ENCODE measurements at regions not wholly inside any gene's neighbourhood (a gene's known extent, or its start where the extent isn't known, plus 50 kb on each side); places are given as distances from the start of the nearest gene placed in this dataset.
"Not testable (repeated sequence)": the region's sequence is repeated elsewhere in the genome, so short reads cannot be mapped to it uniquely, and the experiment has no call there.

DNA sequence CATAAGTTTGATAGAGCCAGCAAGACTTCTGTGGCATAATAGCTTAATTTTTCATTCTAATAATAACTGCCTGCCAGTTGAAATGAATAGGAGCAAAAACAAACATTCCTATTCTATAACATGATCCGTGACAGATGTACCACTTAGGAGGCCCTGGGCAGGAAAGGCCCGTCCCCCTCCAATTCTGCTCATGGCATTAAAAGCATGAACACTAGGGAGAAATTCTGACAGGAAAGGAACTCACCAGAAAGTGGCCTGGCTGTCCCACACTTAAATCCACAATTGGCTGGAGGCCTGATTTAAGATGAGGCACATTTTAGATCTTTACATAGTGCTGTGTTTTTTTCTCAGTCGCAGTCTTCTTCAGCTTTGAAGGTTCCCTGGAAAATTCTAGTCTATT lies 261.9 kb upstream of the ETAA1 start:
- DNase-seq = peak; percentile 0

GRCh38 chr2:67137699-67138098 lies 259.4 kb upstream of the ETAA1 start:
- peak; percentile 1 for DNase-seq

DNA sequence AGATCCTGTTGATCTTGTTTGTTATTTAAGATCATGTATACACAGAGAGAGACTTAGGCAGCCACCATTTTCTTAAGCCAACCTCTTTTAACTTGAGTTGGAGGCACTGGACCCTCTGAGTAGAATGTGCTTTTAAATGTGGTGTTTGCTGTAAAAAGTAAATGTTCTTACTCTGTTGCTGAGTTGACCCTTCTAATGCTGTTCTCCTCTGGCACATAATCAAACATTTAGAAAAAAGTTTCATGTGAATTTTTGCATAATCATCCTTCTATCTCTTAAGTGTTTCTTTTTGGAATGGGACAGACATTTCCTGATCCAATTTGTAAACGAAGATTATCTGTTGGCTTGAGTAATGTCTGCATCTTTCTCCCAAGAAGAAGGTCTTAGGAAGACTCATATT lies 255.1 kb upstream of the ETAA1 start:
- DNase-seq = no peak

GRCh38 chr2:67142741-67143140 lies 254.4 kb upstream of the ETAA1 start:
- DNase-seq = no peak

DNA sequence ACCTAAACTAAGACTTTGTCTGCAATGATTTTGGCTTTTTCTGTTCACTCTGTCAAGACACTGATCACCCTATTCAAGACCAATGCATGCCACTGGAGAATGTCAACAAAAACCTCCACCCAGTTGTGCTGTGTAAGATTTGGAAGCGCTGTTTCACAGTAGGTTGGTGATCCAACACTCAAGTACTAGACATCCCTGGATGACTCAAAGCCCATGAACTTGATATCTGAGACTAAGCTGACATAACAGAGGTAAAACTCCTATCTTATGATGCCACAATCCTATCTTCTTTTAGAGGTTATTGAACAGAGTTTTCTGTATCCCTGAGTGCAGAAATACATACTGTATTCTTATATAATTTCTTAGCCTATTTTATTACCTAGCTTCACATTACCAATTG lies 251.3 kb upstream of the ETAA1 start:
- DNase-seq = no peak

DNA sequence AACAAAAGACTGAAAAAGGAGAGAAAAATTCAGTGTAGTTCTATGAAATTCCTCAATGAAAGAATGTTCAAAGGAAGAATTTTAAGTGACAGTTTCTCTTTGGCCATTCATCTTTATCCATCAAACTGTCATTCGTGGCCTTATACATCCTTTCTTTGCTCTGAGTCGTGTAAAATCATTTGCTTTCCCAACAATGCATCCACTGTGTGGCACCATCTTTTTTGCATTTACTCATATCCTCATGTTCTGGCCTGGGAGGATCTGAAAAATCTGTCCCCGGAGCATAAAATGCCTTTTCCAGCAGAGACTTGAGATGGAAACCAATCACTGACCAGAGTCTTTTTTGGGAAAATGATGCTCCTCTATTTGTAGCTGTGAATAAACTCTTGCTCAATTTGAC lies 240.3 kb upstream of the ETAA1 start:
- DNase-seq = no peak

DNA sequence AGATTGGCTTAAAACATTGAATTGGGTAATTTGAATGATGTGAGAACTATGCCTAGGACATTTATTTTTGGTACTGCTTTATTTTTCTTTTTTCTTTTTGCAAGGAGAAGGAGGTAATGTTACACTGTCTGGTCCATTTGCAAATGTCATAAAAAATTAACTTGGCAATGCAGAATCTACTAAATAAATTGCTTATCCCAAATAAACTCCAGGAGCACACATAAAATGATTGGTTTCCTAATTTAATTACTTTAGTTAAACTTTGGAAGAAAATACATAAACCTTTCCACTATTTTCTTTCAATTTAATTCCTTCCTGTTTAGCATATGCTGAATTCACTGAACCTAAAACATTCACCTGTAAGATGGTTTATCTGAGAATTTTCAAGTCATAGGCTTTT lies 238.4 kb upstream of the ETAA1 start:
- DNase-seq = no peak

- no peak for DNase-seq
Measured at GRCh38 chr2:67159929-67160328, 237.2 kb upstream of the ETAA1 start.

- no peak for DNase-seq
Measured at GRCh38 chr2:67164771-67165522, 232.2 kb upstream of the ETAA1 start.

- DNase-seq = no peak
Measured at GRCh38 chr2:67165523-67165990, 231.6 kb upstream of the ETAA1 start.

GRCh38 chr2:67166511-67166910 lies 230.6 kb upstream of the ETAA1 start:
- not testable (repeated sequence) for DNase-seq

DNA sequence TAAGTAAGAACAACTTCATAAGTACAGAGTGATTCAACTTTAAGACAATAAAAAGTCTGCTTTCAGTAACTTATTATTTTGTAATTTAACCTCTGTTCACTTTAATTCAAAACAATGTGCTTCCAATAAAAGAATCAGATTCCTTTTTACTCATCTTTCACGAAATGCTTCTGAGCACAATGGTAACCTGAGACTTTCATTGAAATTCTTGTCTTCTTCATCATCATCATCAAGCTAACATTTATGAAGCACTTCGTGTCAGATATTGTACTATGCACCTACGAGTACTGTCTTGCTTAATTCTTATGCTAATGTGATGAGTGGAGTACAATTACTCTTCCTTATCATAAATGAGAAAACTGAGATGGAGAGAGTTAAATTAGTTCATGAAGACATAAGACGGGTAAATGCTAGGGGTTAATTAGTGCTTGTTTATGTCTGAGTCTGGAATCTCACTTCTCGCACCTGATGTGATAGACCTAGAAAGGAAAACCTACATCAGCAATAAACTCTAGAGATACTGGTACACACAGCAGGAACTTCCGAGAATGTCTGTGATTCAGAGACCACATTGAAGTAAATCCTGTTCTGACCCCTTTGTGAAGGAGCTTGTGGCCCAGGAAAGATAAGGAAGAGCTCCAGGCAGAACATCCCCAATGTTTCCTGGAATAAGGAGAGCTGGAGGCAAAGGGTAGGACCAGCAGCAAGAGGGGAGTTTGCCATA lies 227.6 kb upstream of the ETAA1 start:
- no peak for DNase-seq

DNA sequence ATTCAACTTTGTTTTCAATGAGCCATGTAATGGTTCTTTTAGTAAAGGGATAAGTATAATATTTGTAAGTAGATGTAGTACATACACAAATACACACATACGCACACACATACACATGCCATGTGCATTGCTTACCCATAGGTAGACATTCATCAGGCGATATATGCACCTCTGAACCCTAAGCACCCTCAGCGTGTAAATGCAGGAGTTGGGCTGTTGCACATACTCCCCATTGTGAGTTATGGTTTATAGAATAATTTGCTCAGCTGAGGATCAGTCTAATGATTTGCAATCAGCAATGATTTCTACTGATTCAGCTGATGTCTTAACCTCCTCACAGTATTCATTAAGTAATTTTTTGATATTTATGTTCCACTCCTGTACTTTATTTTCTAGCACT lies 217.6 kb upstream of the ETAA1 start:
- no peak for DNase-seq

DNA sequence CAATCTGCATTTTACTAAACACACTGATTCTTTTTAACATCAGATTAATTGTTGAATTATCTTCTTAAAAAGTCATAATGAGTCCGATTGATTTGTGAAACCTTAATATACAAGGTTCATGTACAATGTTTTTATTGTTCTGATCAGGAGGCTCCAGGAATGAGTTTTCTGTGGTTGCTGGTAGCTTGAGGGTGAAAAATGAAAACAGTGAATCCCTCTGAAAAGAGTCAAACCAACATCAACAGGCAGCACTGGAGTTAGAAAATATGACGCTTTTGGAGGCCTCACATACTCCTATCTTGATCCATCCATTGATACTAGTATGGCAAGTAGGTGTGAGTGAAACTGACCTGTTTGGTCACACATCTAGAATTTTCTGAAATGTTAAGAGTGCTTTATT lies 216.3 kb upstream of the ETAA1 start:
- no peak for DNase-seq

DNA sequence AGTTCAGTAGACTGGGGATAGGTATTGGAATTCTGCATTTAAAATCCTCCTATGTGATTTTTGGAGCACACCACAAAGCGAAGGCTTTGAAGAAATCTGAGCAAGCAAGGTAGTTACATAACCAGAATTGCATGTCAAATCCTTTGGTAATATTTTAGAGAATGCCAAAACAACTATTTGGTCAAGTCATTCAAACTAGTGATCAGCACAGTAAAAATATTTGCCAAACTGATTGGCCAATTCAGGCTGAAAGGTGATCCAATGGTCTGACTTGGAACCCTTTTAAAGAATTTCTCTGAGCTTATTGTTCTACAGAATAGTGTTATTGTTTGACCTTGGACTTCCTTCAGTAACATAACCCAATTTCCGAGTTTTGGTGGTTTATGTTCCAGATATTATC lies 214.2 kb upstream of the ETAA1 start:
- no peak for DNase-seq

DNA sequence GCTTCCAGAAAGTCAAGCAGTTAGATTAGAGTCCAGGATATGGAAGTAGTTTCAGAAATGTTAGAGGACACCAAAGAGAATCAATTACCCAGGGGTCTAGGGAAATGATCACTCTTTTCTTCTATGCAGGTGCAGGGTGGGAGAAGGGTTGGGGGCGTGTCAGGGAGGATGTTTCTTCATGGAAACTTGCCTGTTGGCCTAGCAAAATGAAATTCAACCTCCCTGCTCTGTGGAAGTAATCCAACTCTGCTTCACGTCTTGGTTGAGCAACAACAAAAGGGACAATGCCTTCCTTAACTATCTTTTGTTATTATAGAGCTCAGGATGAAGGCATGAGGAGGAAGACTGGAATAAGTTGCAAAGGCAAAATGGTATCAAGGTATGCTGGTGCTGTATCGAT lies 210.8 kb upstream of the ETAA1 start:
- no peak for DNase-seq

DNA sequence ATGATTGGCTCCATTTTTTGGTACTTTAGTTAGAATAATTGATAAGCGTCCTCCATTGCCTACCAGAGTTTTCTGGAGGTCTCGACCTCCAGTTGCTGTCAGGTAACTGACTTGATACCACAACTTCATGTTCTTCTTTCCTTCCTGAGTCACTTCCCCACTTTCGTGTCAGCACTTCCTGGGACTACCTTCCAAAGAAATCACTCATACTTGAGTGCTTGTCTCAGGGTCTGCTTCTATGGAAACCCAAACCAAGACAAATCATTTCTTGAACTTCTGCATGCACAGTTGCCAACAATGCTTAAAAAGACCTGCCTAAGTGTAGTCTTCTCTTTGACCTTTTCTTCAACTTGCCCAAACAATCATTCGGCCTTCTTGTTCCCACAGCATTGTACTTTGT lies 210.3 kb upstream of the ETAA1 start:
- DNase-seq = no peak

- DNase-seq = not testable (repeated sequence)
Measured at GRCh38 chr2:67195327-67195726, 201.8 kb upstream of the ETAA1 start.

DNA sequence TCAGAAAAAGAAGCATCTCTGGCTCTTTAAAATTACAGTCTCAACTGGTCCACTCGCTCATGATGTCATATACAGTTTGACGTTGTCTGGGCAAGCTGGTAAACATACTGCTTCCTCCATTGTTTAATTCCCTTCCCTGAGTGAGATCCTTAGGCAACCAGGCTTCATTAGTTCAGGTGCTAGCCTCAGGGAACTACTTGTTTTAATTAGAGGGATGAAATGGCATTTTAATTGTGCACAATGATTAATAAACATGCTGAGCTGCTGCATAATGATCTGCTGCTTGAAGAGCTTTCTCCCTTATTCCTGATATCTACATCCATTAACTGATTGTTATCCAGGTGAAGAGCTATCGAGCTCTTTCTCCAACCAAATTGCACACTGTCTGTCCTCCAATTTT lies 195.6 kb upstream of the ETAA1 start:
- no peak for DNase-seq

GRCh38 chr2:67204349-67204748 lies 192.8 kb upstream of the ETAA1 start:
- DNase-seq = no peak

GRCh38 chr2:67208887-67209500 lies 188.1 kb upstream of the ETAA1 start:
- no peak for DNase-seq

GRCh38 chr2:67210430-67210829 lies 186.7 kb upstream of the ETAA1 start:
- DNase-seq = no peak

DNA sequence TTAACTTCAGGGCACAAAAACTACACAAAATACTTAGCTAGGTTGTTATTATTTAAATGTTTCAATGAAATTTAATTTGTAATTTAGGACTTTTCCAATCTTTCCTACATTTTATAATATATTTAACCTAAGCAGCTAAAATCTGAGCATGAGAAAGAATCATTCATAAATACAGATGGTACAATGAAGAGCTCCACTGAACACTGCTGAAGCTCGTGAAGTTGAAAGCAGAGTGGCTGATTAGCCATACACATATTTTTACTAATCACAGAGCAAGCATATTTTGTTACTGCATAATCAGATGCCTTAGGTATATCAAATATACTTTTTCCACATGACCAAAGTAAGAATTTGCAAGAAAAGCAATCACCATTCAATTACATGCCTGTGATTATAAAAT lies 184.9 kb upstream of the ETAA1 start:
- DNase-seq = no peak

- DNase-seq = no peak
Measured at GRCh38 chr2:67213270-67213670, 183.9 kb upstream of the ETAA1 start.

All from NCI-H1092 treated with DMSO at 0.1 percent for 48 hours (cell line).